Myocyte (in vitro differentiated cells): ENCODE measurements at regions not wholly inside any gene's neighbourhood (a gene's known extent, or its start where the extent isn't known, plus 50 kb on each side); places are given as distances from the start of the nearest gene placed in this dataset.
"Not testable (repeated sequence)": the region's sequence is repeated elsewhere in the genome, so short reads cannot be mapped to it uniquely, and the experiment has no call there.

Source experiments
- DNase-seq: peaks from one replicate; pipeline ENCODE4 v3.0.0-alpha.2; 2012; ENCODE audit warnings: low read depth

DNA sequence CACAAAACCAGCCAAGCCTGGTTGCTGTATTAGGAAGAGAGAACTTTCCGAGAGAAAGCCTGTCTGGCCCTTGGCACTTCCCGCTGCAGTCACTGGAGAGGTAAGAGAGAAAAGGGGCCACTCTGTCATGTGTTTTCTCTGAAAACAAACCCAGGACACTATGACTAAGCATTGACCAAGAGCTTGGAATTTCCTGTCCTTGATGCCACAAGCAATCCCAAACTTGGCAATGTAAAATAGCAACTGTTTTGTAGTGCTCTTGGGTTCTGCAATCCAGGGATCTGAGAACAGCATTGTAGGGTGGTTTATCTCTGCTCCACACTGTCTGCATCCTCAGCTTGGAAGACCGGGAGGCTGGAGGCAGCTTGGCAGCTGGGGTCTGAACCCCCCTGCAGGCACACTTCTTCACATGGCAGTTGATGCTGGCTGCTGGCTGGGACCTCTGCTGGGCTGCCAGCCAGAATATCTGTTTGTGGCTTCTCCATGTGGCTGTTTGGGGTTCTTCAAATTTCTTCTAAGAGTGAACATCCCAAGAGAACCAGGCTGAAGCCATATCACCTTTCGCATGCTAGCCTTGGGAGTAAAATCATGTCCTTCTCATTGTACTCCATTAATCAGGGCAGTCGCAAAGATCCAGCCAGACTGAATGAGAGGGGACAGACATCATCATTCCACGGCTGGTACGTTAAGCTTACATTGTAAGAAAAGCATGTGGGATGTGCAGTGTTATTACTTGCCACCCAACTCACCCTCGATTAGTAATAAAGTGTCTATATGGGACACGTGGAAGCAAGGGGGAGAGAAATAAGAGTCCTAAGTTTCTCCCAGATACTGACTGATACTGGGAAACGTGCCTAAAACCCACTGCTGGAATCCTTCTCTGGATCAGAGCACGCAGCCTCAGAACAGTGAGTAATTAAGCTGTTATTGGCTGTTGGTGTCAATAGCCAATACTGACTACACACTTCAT is 537.4 kb upstream of the B3GAT1 start:
- peak; percentile 88 for DNase-seq

GRCh38 chr11:134947556-134947955 is 535.5 kb upstream of the B3GAT1 start:
- no peak for DNase-seq

DNA sequence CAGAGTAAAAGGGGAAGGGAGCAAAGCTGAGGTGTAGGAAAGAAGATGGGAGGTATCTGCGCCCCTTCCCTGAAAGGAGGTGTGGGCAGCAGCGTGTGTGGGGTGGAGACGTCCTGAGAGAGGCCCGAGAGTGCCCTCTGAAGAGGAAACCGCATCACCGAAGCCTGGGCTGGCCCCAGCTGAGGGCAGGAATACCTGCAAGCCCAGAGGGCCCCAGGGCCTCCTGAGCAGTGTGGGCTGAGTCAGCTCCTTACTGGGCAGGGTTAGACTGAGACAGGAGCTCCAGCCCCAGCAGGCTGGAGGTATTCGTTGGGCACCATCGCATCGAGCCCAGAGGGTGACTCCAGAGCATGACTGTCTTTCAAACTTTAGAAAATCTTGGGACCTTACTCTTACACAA is 534.0 kb upstream of the B3GAT1 start:
- DNase-seq: no peak

- DNase-seq: no peak
These were observed 532.9 kb upstream of the B3GAT1 start for GRCh38 chr11:134944986-134945385.

GRCh38 chr11:134944131-134944530 is 532.1 kb upstream of the B3GAT1 start:
- DNase-seq: no peak

DNA sequence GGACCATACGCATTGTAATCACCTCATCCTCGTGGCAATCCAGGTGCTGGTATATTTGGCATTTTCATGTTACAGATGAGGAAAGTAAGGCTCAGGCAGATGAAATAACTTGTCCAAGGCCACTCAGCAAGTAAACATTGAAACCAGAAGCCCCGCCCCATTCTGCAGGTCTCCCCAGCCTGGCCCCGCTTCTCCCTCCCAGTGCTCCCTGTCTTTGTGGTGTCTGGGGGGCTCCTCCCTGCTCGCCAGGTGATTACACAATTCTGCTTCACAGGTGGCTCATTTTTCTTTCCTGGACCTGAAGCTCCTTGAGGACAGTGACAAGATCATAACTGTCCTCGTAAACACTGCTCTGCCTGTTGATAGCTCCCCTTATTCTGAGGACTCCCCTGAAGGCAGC is 531.5 kb upstream of the B3GAT1 start:
- DNase-seq: no peak

GRCh38 chr11:134942681-134943080 is 530.6 kb upstream of the B3GAT1 start:
- DNase-seq: no peak

GRCh38 chr11:134941936-134942600 is 530.0 kb upstream of the B3GAT1 start:
- DNase-seq: not testable (repeated sequence)

DNA sequence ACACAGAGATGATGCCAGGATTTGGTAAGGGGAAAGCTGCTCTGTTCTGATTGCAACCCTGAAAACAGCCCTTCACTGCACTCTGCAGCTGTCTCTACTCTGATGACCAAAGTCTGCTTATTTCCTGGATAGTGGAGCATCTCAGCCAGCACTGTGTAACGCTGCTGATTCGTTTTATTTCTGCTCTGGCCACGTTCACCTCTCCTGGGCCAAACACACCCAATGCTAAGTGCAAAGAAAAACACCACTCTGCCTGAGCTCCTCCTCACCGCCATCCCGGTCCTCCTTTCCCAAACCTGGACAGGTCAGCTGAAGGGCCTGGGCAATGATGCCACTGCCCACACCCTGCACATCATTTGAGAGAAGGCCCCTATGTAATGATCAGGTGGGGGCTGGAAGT is 529.3 kb upstream of the B3GAT1 start:
- no peak for DNase-seq

- no peak for DNase-seq
These were observed 528.5 kb upstream of the B3GAT1 start for GRCh38 chr11:134940441-134941126.

- no peak for DNase-seq
These were observed 527.9 kb upstream of the B3GAT1 start for GRCh38 chr11:134939905-134940304.

DNA sequence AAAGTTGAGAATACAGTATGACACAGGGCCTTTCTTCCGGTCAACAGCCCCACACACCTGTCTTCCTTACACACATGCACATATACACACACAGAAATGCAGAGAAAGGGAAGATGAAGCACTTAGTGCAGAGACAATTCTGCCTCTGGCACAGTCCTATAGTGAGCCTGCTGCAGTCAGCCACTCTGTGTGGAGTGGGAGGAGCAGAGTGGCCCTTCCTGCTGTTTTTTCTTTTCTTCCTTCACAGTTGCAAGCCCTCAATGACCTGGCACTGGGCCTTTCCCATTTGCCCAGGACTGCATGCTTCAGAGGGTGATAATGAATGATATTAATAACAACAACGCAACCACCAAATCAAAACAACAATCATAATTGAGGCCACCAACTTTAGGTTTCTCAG is 527.0 kb upstream of the B3GAT1 start:
- DNase-seq: peak; percentile 66

GRCh38 chr11:134938212-134938611 is 526.2 kb upstream of the B3GAT1 start:
- no peak for DNase-seq

GRCh38 chr11:134937193-134937592 is 525.2 kb upstream of the B3GAT1 start:
- not testable (repeated sequence) for DNase-seq

- no peak for DNase-seq
These were observed 520.7 kb upstream of the B3GAT1 start for GRCh38 chr11:134932761-134933160.

- DNase-seq: no peak
These were observed 513.4 kb upstream of the B3GAT1 start for GRCh38 chr11:134925432-134925831.

GRCh38 chr11:134923441-134923840 is 511.4 kb upstream of the B3GAT1 start:
- no peak for DNase-seq

DNA sequence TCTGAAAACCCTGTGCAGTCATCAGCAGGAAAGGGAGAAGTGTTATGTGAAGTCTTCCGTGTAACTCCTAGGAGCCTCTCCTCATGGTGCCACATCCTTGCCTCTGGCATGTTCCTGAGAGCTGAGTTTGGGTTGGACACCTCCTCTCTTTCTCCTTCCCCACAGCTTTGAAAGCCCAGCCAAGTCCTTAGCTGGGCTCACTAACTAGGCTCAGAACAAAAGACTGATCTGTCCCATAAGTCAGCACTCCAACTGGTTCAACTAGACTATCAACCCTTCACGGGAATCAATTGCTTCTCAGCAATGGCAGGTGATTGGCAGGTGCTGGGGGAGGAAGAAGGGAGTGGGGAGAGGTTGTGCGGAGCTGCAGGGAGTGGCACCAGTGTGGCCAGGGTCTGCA is 509.9 kb upstream of the B3GAT1 start:
- no peak for DNase-seq

DNA sequence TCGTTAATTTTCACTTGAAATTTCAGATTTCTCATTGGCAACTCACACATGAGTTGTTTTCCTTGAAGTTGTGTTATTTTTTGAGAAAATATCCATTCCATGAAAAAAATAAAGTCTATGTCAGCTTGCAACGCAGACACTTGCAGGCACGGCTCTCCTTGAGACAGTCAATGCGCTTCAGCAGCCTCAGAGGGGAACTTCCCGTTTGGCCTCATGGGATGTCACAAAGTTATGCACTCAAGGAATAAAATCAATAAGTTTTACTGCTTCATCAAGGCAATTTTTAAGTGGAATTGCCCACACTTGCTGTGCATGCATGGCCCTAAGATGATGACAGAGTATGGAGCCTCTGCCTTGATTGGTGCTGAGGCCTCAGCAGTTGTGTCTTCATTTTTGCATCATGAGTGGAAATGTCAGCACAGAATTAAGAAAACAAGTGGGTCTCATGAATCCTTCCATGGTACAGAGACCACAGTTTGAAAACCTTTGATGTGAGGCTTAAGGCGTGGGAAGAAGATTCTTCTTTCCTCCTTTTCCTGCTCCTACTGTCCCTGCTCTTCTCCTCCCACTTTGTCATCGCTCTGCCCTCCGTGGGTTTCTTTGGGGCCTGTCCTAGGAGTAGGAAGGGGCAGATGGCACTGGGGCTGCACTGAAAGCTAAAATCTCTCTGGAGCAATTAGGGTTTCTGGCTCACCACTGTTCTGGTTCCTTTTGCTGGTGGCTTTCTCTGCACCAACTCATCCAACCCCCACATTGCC is 509.0 kb upstream of the B3GAT1 start:
- no peak for DNase-seq

- DNase-seq: no peak
These were observed 504.6 kb upstream of the B3GAT1 start for GRCh38 chr11:134916421-134917213.
